A204.1 (cell line): ENCODE measurements at regions not wholly inside any gene's neighbourhood (a gene's known extent, or its start where the extent isn't known, plus 50 kb on each side); places are given as distances from the start of the nearest gene placed in this dataset.
A peak's percentile ranks its signal among the peaks of the same experiment; 100 is the strongest.
"Not testable (repeated sequence)": the region's sequence is repeated elsewhere in the genome, so short reads cannot be mapped to it uniquely, and the experiment has no call there.

ENCODE experiments used
- FAIRE-seq: peaks from 2 replicates; lab custom pipeline; 2012; peaks lifted over from hg19 to GRCh38; lab: Jason Lieb, UNC

DNA sequence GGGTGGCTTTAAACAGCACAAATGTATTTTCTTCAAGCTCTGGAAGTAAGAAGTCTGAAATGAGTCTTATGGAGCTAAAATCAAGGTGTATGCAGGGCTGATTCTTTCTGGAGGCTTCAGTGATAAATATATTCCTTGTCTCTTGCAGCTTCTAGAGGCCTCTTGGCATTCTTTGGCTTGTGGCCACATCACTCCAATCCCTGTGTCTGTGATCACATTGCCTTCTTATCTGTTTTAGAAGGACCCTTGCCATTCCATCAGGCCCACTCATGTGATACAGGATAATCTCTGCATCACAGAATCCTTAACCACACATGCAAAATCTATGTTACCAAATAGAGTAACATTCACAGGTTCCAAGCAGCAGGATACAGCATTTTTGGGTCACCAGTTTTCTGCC, 917.8 kb upstream of the C9orf72 start:
- FAIRE-seq = no peak

GRCh38 chr9:28498168-28498567, 924.9 kb upstream of the C9orf72 start:
- not testable (repeated sequence) for FAIRE-seq

- FAIRE-seq = no peak
These were observed 928.9 kb upstream of the C9orf72 start for GRCh38 chr9:28502189-28502588.

- no peak for FAIRE-seq
These were observed 929.5 kb upstream of the C9orf72 start for GRCh38 chr9:28502741-28503140.

DNA sequence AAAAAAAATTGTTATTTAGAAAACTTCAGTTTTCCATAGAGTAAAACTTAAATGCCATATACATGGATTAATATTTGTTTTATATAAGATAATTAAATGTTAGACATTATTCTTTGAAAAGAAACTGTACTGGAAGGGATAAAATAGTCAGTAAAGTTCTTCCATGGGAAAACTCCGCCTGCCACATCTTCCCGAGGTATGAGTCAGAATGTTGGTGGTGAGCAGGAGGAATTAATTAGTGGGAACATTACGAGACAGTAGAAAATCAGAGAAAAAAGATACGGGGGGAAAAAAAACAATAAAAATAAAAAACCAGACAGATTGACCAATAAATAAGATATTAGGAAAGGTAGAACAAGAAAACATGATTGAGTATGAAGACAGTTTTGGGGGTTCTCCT, 930.3 kb upstream of the C9orf72 start:
- FAIRE-seq = no peak

DNA sequence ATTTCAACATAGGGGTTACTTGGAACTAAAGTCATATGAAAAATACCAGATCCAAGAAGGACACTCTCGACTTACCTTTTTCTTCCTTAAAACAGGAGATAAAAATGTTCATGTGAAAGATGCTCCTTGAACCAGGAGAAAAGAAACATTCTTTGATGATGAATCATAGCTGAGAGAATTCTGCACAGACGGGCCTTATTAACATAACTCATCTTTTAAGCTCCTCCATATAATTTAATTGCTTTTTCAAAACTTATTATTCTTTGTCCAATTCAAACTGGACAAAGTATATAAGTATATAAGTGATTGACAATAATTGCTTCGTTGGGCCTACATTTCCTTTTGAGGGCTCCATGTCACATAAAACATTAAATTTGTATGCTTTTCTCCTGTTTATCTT, 945.2 kb upstream of the C9orf72 start:
- no peak for FAIRE-seq

DNA sequence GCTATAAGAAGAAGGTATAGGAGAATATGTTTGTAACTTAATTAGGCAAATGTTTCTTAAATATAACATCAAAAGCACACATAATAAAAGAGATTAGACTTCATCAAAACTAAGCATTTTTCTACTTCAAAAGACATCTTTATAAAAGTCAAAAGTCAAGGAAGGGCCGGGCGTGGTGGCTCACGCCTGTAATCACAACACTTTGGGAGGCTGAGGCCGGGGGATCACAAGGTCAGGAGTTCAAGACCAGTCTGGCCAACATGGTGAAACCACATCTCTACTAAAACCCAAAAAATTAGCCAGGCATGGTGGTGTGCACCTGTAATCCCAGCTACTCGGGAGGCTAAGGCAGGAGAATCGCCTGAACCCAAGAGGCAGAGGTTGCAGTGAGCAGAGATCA, 951.0 kb upstream of the C9orf72 start:
- not testable (repeated sequence) for FAIRE-seq

DNA sequence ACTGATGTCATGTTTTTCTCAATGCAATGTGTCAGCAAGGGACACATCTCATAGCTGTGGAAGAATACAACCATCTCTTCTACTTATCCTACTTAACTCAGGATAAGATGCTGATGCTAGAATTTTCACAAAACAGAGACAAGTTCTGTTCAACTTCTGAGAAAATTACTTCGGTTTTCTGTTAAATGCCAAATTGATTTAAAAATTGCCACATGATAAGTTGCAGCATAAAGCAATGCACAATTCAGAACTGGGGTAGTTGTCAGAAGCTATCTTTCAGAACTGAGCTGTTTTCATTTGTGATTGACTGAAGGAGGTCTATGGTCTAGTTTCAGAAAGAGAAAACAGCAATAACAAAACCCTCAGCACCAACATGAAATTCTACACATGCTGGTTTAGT, 954.8 kb upstream of the C9orf72 start:
- FAIRE-seq = no peak

DNA sequence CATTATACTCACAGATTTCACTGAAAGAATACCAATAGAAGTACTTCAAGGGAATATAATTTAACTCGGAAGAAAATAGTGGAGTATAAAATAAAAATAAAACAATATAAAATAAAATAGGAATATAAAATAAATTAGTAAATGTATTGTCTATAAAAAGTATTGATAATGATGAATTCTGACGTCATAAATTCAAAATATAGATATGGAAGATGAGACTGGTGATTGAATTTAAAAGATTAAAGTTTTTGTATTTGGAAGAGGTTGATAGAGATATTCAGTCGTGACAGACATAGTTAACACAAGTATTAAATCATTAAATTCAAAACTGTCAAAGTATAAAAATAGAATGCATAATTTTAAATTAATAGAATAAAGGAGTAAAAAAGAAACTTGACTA, 964.9 kb upstream of the C9orf72 start:
- peak; percentile 68 for FAIRE-seq

DNA sequence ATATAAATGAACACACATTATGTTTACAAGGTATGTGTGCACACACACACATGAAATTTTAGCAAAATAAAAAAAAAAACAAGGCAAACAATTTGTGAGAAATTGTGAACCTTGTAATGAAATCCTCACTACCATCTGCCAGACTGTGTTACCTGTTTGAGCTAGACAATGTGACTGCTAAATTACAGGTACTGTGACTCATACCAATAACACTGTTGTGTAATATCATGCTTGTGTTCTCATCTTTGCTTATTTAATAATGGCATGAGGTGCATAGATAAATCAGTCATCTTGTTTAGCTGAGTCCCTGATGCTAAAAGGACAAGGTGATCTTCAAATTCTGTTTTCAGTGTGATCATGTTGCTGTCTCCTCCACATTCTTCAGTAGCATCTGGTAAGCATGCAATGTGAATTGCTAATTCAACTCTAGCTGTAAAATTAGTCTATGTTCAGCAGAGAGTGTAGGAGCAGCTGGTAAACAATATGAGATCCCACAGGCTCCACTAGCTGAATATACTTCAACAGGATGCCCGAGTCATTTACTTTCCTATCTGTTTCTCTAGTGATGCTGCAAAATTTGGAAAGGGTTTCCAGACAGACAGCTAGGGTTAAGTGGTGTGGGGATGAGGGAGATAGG, 966.3 kb upstream of the C9orf72 start:
- no peak for FAIRE-seq

GRCh38 chr9:28542928-28543327, 969.6 kb upstream of the C9orf72 start:
- no peak for FAIRE-seq

DNA sequence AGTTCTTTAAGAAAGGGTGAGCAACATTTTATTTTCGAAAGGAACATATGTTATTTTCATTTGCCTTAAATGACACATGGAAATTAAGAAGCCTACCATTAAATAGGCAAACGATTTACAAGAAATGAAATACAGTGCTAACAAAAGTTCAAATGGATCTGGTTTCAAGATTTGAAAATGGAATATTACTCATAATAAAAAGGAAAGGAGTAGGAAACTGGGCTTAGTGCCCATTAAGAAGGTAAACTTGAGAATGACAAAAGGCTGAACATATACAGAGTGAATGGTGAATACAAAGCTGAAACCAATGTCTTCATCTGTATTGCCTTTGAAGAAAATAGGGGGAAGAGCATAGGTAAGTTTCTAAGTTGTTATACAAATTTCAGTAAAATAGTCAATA, 974.2 kb upstream of the C9orf72 start:
- no peak for FAIRE-seq

- no peak for FAIRE-seq
These were observed 990.1 kb upstream of the C9orf72 start for GRCh38 chr9:28563291-28563934.

GRCh38 chr9:28583832-28584231, 1010.6 kb upstream of the C9orf72 start:
- FAIRE-seq = no peak

- FAIRE-seq = no peak
These were observed 1011.3 kb upstream of the C9orf72 start for GRCh38 chr9:28584542-28584941.

GRCh38 chr9:28587052-28587451, 1013.8 kb upstream of the C9orf72 start:
- FAIRE-seq = no peak

- FAIRE-seq = no peak
These were observed 1025.1 kb upstream of the C9orf72 start for GRCh38 chr9:28598408-28598807.

DNA sequence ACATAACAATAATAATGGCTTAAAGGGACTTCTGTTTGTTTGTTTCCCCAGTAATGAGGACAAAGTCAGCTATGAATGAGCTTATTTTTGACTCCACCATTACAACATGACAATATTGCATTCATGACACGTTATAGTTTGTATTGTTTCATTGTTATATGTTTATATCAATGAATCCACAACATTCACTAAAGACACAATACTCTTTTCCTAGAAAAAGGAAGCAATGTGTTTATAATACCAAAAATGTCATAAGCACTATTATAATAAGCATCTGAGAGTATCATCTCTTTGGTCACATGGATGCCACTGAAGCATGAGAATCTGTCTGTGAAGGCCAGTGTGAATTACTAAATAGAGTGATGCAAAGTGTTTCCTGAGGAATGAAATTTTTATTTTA, 1026.9 kb upstream of the C9orf72 start:
- FAIRE-seq = no peak

- no peak for FAIRE-seq
These were observed 1034.6 kb upstream of the C9orf72 start for GRCh38 chr9:28607843-28608242.

GRCh38 chr9:28610339-28610738, 1037.1 kb upstream of the C9orf72 start:
- FAIRE-seq = no peak

DNA sequence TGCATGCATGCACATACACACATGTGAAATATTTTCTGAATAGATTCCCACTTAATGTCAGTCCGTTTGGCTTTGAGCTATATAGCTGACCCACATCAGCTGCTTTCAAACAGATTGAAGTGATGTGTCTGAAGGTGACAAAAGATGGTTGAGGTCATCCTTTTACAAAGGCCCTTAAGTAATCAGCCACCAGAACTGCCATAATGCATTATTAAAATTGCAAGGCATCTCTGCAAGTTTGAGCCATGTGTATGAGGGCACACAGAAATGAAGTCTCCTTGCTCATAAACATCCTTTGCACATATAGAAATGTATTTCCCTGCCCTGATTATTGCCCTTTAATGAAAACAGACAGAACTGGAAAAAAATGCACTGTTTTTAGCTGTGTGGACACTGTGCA, 1043.0 kb upstream of the C9orf72 start:
- no peak for FAIRE-seq

DNA sequence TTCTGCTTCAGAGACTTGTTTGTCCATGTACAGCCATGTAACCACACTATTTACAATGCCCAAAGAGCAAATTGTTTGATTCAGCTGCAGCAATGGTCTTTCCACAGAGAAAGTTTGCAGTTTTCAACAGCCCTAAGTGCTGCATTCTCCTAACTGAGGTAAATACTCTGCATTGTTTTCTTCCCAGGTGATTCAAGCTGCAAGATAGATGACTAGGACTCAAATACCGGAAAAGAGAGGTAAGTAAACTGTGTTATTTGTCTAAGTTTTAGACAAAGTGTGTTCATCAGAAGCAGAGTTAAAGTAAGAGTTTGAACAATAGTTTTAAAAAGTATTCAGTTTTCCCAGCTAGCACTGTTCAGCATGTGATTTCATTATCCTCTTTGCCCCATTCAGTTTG, 1046.7 kb upstream of the C9orf72 start:
- no peak for FAIRE-seq

- no peak for FAIRE-seq
These were observed 1047.4 kb upstream of the C9orf72 start for GRCh38 chr9:28620661-28621060.

GRCh38 chr9:28624771-28625170, 1051.5 kb upstream of the C9orf72 start:
- FAIRE-seq = no peak
